HG02884 (cell line): ENCODE measurements at regions not wholly inside any gene's neighbourhood (a gene's known extent, or its start where the extent isn't known, plus 50 kb on each side); places are given as distances from the start of the nearest gene placed in this dataset.

Experiments used
- ATAC-seq: cut with Tn5 transposase; IDR thresholded peaks from one replicate; pipeline ENCODE4 v1.9.1; 2021; ENCODE audit warnings: mild to moderate bottlenecking, moderate library complexity; ENCODE audit not compliant: unreplicated experiment

DNA sequence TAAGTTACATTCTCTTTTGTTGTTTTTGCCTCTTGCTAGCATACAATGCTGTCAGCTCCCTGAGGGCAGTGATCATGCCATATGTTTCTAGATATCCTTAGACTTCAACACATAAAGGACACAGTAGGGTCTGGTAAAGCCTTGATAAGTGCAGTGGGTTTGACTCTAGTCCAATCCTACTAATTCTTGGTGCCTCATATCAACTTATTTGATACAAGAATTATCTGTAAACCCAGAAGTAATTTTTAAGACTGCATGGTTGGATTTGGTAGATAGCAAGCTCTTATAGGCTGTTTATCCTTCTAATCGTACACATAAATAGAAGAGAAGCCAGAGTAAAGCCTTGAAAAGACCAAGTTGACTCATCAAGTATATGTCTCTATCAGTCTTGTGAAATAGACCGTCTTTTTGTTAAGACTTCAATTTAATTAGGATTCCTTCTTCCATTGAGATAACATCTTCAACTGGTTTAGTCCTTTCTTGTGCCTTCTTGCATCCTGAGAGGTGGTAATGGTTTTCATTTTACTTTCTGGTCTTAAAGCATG lies 265.6 kb upstream of the CDIN1 start:
- ATAC-seq = no peak

GRCh38 chr15:36315649-36316048 lies 263.8 kb upstream of the CDIN1 start:
- ATAC-seq = no peak

GRCh38 chr15:36323615-36324014 lies 255.8 kb upstream of the CDIN1 start:
- no peak for ATAC-seq

GRCh38 chr15:36325206-36325605 lies 254.2 kb upstream of the CDIN1 start:
- ATAC-seq = no peak

DNA sequence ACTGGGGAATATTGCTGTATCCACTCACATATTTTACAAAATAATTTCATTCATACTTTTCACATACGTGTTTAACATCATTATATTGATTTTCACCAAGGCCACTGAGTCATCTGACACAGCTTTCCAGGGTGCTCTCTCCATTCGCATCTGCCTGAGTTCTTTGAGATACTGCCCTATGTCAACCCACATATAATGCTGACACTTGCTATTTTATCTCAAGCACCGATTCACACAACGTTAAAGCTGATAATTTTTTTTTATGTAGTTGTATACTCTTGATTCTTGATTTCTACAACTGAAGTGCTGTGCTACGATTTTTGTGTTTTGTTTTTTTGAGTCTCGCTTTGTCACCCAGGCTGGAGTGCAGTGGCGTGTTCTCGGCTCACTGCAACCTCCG lies 249.8 kb upstream of the CDIN1 start:
- no peak for ATAC-seq

- no peak for ATAC-seq
These were observed 248.8 kb upstream of the CDIN1 start for GRCh38 chr15:36330598-36330997.

GRCh38 chr15:36331531-36332275 lies 247.7 kb upstream of the CDIN1 start:
- no peak for ATAC-seq

DNA sequence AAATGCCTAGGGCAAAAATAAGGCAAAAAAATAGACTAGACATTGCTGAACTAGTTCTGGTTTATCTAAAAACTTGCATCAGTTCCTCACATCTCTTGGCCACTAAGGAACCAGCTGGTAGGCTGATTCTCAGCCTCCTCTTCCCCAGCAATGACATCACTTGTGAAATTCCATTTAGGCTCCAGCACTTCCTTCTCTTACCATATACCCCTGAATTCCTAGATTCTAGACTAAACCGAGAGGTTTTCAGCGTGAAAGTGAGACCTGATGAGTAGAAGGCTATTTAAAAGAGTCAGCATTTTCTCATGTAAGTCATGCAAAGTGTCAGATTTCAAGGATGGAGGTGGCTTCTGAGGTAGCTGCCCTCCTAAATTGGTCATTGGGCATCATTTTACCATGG lies 247.1 kb upstream of the CDIN1 start:
- no peak for ATAC-seq

DNA sequence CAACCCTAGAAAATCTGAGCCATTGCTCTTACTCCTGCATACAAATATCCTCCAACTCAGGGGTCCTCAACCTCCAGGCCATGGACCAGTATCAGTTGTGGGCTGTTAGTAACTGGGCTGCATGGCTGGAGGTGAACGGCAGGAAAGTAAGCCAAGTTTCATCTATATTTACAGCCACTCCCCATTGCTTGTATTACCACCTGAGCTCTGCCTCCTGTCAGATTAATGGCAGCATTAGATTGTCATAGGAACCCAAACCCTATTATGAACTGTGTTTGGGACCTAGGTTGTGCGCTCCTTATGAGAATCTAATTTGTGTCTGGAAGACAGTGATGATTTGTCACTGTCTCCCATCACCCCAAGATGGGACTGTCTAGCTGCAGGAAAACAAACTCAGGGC lies 246.5 kb upstream of the CDIN1 start:
- no peak for ATAC-seq

GRCh38 chr15:36334059-36334458 lies 245.4 kb upstream of the CDIN1 start:
- no peak for ATAC-seq

GRCh38 chr15:36335224-36335623 lies 244.2 kb upstream of the CDIN1 start:
- no peak for ATAC-seq

DNA sequence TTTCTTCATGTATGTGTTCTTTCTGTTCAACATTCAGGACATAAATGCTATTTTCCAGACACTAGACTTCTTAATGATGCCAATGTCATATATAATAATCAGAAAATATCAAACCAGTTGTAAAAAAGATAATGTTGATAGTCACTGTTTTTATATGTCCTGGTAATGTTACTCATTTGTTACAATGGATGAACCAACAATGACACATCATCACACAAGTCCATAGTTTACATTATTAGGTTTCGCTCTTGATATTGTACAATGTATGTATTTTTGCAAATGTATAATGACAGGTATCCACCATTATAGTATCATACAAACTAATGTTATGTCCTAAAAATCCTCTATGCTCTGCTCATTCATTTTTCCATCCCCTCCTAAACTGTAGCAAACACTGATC lies 243.8 kb upstream of the CDIN1 start:
- no peak for ATAC-seq

GRCh38 chr15:36344887-36345286 lies 234.5 kb upstream of the CDIN1 start:
- no peak for ATAC-seq

DNA sequence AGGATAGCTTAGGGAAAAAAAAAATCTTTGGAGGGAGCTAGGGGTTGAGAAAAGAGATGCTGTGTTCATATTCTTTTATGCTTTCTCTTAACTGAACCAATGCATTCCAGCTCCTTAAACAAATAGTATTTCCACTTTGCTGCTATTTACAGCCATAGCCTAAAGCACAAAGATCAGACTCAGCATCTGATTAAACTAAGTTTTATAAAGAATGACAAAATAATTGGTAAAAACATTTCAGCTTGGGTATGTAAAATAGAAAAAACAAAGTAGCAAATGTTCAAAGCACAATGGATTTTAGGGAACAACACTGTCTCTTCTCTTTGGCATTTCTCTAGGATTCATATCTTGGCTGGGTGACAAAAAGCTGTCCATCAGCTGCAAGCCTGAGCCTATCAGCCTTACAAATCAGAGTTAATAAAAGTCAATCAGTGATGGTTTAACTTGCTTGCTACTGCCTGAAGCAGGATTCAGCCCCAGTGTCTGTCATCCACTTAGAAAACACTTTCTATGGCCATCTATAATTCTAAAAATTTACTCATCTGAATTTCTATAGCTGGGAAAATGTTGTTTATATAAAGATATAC lies 232.1 kb upstream of the CDIN1 start:
- ATAC-seq = no peak

GRCh38 chr15:36356466-36356865 lies 223.0 kb upstream of the CDIN1 start:
- ATAC-seq = no peak

DNA sequence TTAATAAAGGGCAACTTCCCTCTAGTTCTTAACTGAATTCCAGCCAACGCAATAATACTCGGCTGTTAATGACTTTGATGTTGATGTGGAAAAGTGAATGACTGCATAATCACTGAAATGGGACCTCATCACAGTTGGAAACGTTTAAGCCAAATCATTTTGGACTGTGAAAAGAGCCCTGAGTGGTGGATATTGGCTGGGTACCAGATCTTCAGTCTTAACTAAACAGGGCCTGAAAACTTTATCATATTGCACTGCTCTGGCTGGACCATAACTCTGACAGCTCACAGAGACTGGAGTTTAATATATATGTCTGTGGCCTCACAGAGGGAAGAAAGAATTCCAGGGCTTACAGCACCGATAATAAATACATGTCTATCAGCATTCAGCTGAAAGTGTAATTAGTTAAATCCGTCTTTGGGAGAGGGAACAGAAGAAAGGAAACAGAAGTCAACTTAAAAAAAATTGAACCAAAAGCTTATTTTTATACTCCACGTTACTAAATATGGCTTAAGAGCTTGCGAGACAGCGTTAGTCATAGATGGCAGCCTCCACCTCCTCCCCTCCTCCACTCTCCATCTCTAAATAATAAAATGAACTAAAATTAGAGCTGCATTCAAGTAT lies 222.3 kb upstream of the CDIN1 start:
- ATAC-seq = no peak

DNA sequence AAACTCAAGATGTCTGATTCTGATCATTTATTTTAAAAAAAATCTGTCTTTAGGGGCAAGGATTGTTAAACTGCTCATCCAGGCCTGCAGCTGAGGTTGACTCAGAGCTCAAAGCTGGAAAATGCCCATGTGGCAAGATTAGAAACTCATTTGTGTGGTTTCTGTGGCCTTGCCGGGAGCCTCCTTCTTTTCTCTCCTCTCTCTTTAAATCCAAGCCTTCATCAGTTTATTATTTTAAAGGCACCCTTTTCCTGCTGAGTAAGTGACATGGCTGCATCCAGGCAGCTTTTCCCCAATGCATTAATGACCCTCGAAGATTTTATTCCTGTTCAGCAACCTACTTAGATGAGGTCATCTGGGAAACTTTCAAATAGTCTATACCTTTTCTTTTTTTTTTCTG lies 221.3 kb upstream of the CDIN1 start:
- no peak for ATAC-seq

- ATAC-seq = no peak
These were observed 220.9 kb upstream of the CDIN1 start for GRCh38 chr15:36358523-36358922.

DNA sequence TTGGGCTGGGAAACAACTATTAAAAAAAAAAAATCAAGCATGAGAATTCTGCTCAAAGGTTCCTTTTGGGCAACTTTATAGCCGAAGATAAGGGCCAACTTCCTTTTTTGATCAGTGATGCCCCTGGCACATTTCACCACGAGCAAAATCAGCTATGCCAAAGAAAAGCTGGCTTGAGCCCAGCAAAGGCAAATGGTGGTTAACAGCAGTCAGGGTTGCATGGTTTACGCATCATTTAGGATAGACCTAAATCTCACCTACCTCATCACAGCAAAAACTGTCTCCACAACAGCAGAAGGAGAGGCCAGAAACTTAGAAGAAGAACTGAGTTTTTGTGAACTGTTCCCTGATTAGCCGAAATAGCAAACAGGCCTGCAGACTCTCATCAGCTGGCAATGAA lies 220.1 kb upstream of the CDIN1 start:
- ATAC-seq = no peak

GRCh38 chr15:36361351-36361870 lies 218.0 kb upstream of the CDIN1 start:
- ATAC-seq = no peak

GRCh38 chr15:36362509-36362915 lies 216.9 kb upstream of the CDIN1 start:
- ATAC-seq = no peak

GRCh38 chr15:36363335-36363734 lies 216.1 kb upstream of the CDIN1 start:
- ATAC-seq = no peak
